ENCODE measurements at regions not wholly inside any gene's neighbourhood (a gene's known extent, or its start where the extent isn't known, plus 50 kb on each side); places are given as distances from the start of the nearest gene placed in this dataset.

- Mint-ChIP-seq H3K4me1 (no peaks in the 10 kb centered on the region), H3K27me3 (no peaks in the 10 kb centered on the region), H3K27ac (no peak overlapping the region), H3K4me3 (no peak overlapping the region), H3K9me3 (ENCODE audit: insufficient read depth) (no peaks in the 10 kb centered on the region)
- intact Hi-C loops (cut with micrococcal nuclease), result no loop called here
- Histone ChIP-seq H3K9me3 (ENCODE audit: control extremely low read depth in 1 of 3, control insufficient read depth in 2 of 3, insufficient read depth in 1 of 3, low read length in 2 of 3) (peaks cover 0 to 2% (median 0%) of the 10 kb centered on the region in 3 donors), H2AFZ (ENCODE audit: insufficient read depth, low read depth, low read length, poor library complexity, severe bottlenecking) (no peak overlapping the region), H4K20me1 (ENCODE audit: control insufficient read depth, insufficient read depth, low read length, poor library complexity, severe bottlenecking) (no peaks in the 10 kb centered on the region), H3K79me2 (ENCODE audit: control insufficient read depth, insufficient read depth, low read length) (no peaks in the 10 kb centered on the region), H3K4me3 (ENCODE audit: control extremely low read depth in 1 of 5, extremely low read depth in 1 of 5, insufficient read depth in 1 of 5, low read depth in 2 of 5, low read length in 4 of 5) (no peak overlapping the region), H3K27ac (ENCODE audit: low read length in 2 of 2) (no peak overlapping the region), H3K4me2 (replicated peaks; ENCODE audit: low read depth, low read length, poor library complexity, severe bottlenecking) (no peak overlapping the region), H3K9ac (ENCODE audit: low read length) (no peak overlapping the region), H3K36me3 (replicated peaks in 1 of 2; ENCODE audit: control extremely low read depth in 1 of 2, control insufficient read depth in 1 of 2, extremely low read depth in 1 of 2, insufficient read depth in 2 of 2, low read length in 1 of 2) (no peaks in the 10 kb centered on the region), H3K4me1 (ENCODE audit: control insufficient read depth in 2 of 2, insufficient read depth in 2 of 2, low read length in 2 of 2) (no peaks in the 10 kb centered on the region), H3K27me3 (replicated peaks in 1 of 4; ENCODE audit: control extremely low read depth in 1 of 4, control insufficient read depth in 3 of 4, insufficient read depth in 4 of 4, low read length in 3 of 4) (no peaks in the 10 kb centered on the region)
- 90% methylated on average over 1 of the region's 2 CpGs for WGBS (ENCODE audit: insufficient coverage)
- TF ChIP-seq EZH2 (IDR thresholded peaks at IDR 0.05; ENCODE audit: borderline replicate concordance, insufficient read depth, low read depth, low read length, poor library complexity, severe bottlenecking) (no peak), CTCF (IDR thresholded peaks at IDR 0.05) (no peak)
- POLR2A ChIA-PET, result no interaction called here
- ATAC-seq (ENCODE audit: low read depth) (no peak), DNase-seq (no peak)
- CTCF ChIA-PET, result no interaction called here
Measured at GRCh38 chr5:9781275-9781674, 151.1 kb upstream of the TAS2R1 start.

GRCh38 chr5:9780501-9780900, 150.3 kb upstream of the TAS2R1 start:
- Mint-ChIP-seq H3K27me3 (no peaks in the 10 kb centered on the region), H3K4me3 (no peak overlapping the region), H3K9me3 (ENCODE audit: insufficient read depth) (no peaks in the 10 kb centered on the region), H3K27ac (no peak overlapping the region), H3K4me1 (no peaks in the 10 kb centered on the region)
- Histone ChIP-seq H3K27me3 (replicated peaks in 1 of 4; ENCODE audit: control extremely low read depth in 1 of 4, control insufficient read depth in 3 of 4, insufficient read depth in 4 of 4, low read length in 3 of 4) (no peaks in the 10 kb centered on the region), H3K79me2 (ENCODE audit: control insufficient read depth, insufficient read depth, low read length) (no peaks in the 10 kb centered on the region), H3K36me3 (replicated peaks in 1 of 2; ENCODE audit: control extremely low read depth in 1 of 2, control insufficient read depth in 1 of 2, extremely low read depth in 1 of 2, insufficient read depth in 2 of 2, low read length in 1 of 2) (no peaks in the 10 kb centered on the region), H3K4me3 (ENCODE audit: control extremely low read depth in 1 of 5, extremely low read depth in 1 of 5, insufficient read depth in 1 of 5, low read depth in 2 of 5, low read length in 4 of 5) (no peak overlapping the region), H3K4me2 (replicated peaks; ENCODE audit: low read depth, low read length, poor library complexity, severe bottlenecking) (no peak overlapping the region), H3K9me3 (ENCODE audit: control extremely low read depth in 1 of 3, control insufficient read depth in 2 of 3, insufficient read depth in 1 of 3, low read length in 2 of 3) (peaks cover 0 to 2% (median 0%) of the 10 kb centered on the region in 3 donors), H2AFZ (ENCODE audit: insufficient read depth, low read depth, low read length, poor library complexity, severe bottlenecking) (no peak overlapping the region), H4K20me1 (ENCODE audit: control insufficient read depth, insufficient read depth, low read length, poor library complexity, severe bottlenecking) (no peaks in the 10 kb centered on the region), H3K9ac (ENCODE audit: low read length) (no peak overlapping the region), H3K4me1 (ENCODE audit: control insufficient read depth in 2 of 2, insufficient read depth in 2 of 2, low read length in 2 of 2) (no peaks in the 10 kb centered on the region), H3K27ac (ENCODE audit: low read length in 2 of 2) (no peak overlapping the region)
- TF ChIP-seq EZH2 (IDR thresholded peaks at IDR 0.05; ENCODE audit: borderline replicate concordance, insufficient read depth, low read depth, low read length, poor library complexity, severe bottlenecking) (no peak), CTCF (IDR thresholded peaks at IDR 0.05) (no peak)
- ChIA-PET POLR2A (no interaction called here), CTCF (no interaction called here)
- ATAC-seq (ENCODE audit: low read depth), result no peak
- intact Hi-C loops (cut with micrococcal nuclease), result no loop called here
- no peak for DNase-seq
- no CpG with 5 or more reads among the region's 11 CpGs for WGBS (ENCODE audit: insufficient coverage)

All from B cell (primary cell).